ENCODE measurements at regions not wholly inside any gene's neighbourhood (a gene's known extent, or its start where the extent isn't known, plus 50 kb on each side); places are given as distances from the start of the nearest gene placed in this dataset.

- H3K9me3 ChIP-seq (ENCODE audit: control insufficient read depth, insufficient read depth, low read length) = 0 out of 2 replicates have a peak, but pooled peaks cover 4% of the 10 kb centered on the region
- TF ChIP-seq BHLHE40 (IDR thresholded peaks at IDR 0.05; ENCODE audit: low read depth, low read length) = no peak
- TF ChIP-seq USF2 (IDR thresholded peaks at IDR 0.05; ENCODE audit: low read depth, low read length) = no peak
- TF ChIP-seq RCOR1 (IDR thresholded peaks at IDR 0.05; ENCODE audit: insufficient replicate concordance, low read length) = no peak
- TF ChIP-seq POLR2A (IDR thresholded peaks at IDR 0.05; ENCODE audit: low read depth, low read length) = no peak
- H3K56ac ChIP-seq (ENCODE audit: extremely low read depth, insufficient read depth, low read length) = no peak overlapping the region
- H3K79me1 ChIP-seq (ENCODE audit: low read depth in 1 of 2, low read length in 2 of 2) = no peaks in the 10 kb centered on the region
- no peak overlapping the region for H3K27ac ChIP-seq (ENCODE audit: insufficient read depth, low read length)
- no peak for DNase-seq
- H3K4me2 ChIP-seq (ENCODE audit: low read depth, low read length) = no peak overlapping the region
- no peak overlapping the region for H3K18ac ChIP-seq (ENCODE audit: low read depth, low read length)
- no peak overlapping the region for H3K4ac ChIP-seq (ENCODE audit: low read depth, low read length)
- no peak overlapping the region for H3K14ac ChIP-seq (replicated peaks; ENCODE audit: low read depth, low read length)
- no peak overlapping the region for H2AK5ac ChIP-seq (ENCODE audit: low read depth, low read length)
- intact Hi-C loops (cut with micrococcal nuclease) (no loop called here), dilution Hi-C loops (cut with HindIII; ENCODE audit: low sequenced_read_pairs, unreplicated experiment) (no loop called here), in situ Hi-C loops (cut with MboI; ENCODE audit: low sequenced_read_pairs) (no loop called here)
- no CpG with 5 or more reads among the region's 3 CpGs for WGBS, 2 experiments (ENCODE audit: extremely low coverage in 2 of 2, insufficient read length in 1 of 2)
- H3K4me3 ChIP-seq (ENCODE audit: insufficient read depth, low read depth, low read length) = no peak overlapping the region
- H2BK120ac ChIP-seq (ENCODE audit: low read depth, low read length) = no peak overlapping the region
- no peak overlapping the region for H3K23ac ChIP-seq (ENCODE audit: low read depth, low read length)
- no peak overlapping the region for H4K5ac ChIP-seq (ENCODE audit: low read depth, low read length)
- H2BK20ac ChIP-seq (ENCODE audit: low read depth, low read length) = no peak overlapping the region
- no peaks in the 10 kb centered on the region for H3K27me3 ChIP-seq (ENCODE audit: control insufficient read depth, insufficient read depth, low read length)
- ChIA-PET CTCF (no interaction called here), POLR2A (ENCODE audit: unreplicated experiment) (no interaction called here)
- H4K91ac ChIP-seq (ENCODE audit: insufficient read depth, low read depth, low read length) = no peak overlapping the region
- no peaks in the 10 kb centered on the region for H3K36me3 ChIP-seq (ENCODE audit: control insufficient read depth, insufficient read depth, low read length)
- no peaks in the 10 kb centered on the region for H4K20me1 ChIP-seq (ENCODE audit: insufficient read depth, low read length)
- H4K8ac ChIP-seq (ENCODE audit: low read depth in 2 of 2, low read length in 2 of 2) = no peak overlapping the region
- H2AFZ ChIP-seq (replicated peaks; ENCODE audit: low read length, poor library complexity) = no peak overlapping the region
- H2AK9ac ChIP-seq (replicated peaks; ENCODE audit: low read depth, low read length, poor library complexity) = no peak overlapping the region
- no peak for ATAC-seq (ENCODE audit: low read depth)
- BruUV-seq (replicated peaks) = no TSS peak
- no peak overlapping the region for H2BK5ac ChIP-seq (ENCODE audit: low read depth, low read length, poor library complexity, severe bottlenecking)
- no peaks in the 10 kb centered on the region for H3K4me1 ChIP-seq (ENCODE audit: control insufficient read depth, insufficient read depth, low read length)
- no peaks in the 10 kb centered on the region for H3K9me1 ChIP-seq (ENCODE audit: insufficient read depth, low read length)
- H2BK15ac ChIP-seq (ENCODE audit: low read depth, low read length) = no peak overlapping the region
- no peak overlapping the region for H3K9ac ChIP-seq (ENCODE audit: low read depth, low read length)
These were observed 1044.7 kb downstream of the CDH9 start for GRCh38 chr5:25993701-25994100.

All from IMR-90 (cell line).